ENCODE measurements at regions not wholly inside any gene's neighbourhood (a gene's known extent, or its start where the extent isn't known, plus 50 kb on each side); places are given as distances from the start of the nearest gene placed in this dataset.

- in situ Hi-C loops (cut with MboI; ENCODE audit: low pct_unique_long_range_greater_than_20kb, low sequenced_read_pairs, unreplicated experiment) = no loop called here
- TF ChIP-seq CTCF (IDR thresholded peaks at IDR 0.05; ENCODE audit: extremely low read depth, insufficient read depth, missing control alignments) = no peak
- DNase-seq (ENCODE audit: low spot score) = no peak
These were observed 255.8 kb downstream of the GLRX3 start for GRCh38 chr10:130392031-130392430.

- no peak for DNase-seq (ENCODE audit: low spot score)
- no peak for TF ChIP-seq CTCF (IDR thresholded peaks at IDR 0.05; ENCODE audit: extremely low read depth, insufficient read depth, missing control alignments)
- in situ Hi-C loops (cut with MboI; ENCODE audit: low pct_unique_long_range_greater_than_20kb, low sequenced_read_pairs, unreplicated experiment) = no loop called here
These were observed 257.2 kb downstream of the GLRX3 start for GRCh38 chr10:130393342-130393741.

GRCh38 chr10:130394832-130395231 lies 258.6 kb downstream of the GLRX3 start:
- in situ Hi-C loops (cut with MboI; ENCODE audit: low pct_unique_long_range_greater_than_20kb, low sequenced_read_pairs, unreplicated experiment) = no loop called here
- no peak for TF ChIP-seq CTCF (IDR thresholded peaks at IDR 0.05; ENCODE audit: extremely low read depth, insufficient read depth, missing control alignments)
- no peak for DNase-seq (ENCODE audit: low spot score)

GRCh38 chr10:130395248-130395936 lies 259.2 kb downstream of the GLRX3 start:
- no peak for TF ChIP-seq CTCF (IDR thresholded peaks at IDR 0.05; ENCODE audit: extremely low read depth, insufficient read depth, missing control alignments)
- DNase-seq (ENCODE audit: low spot score) = no peak
- in situ Hi-C loops (cut with MboI; ENCODE audit: low pct_unique_long_range_greater_than_20kb, low sequenced_read_pairs, unreplicated experiment) = no loop called here

GRCh38 chr10:130396044-130396443 lies 259.9 kb downstream of the GLRX3 start:
- no peak for TF ChIP-seq CTCF (IDR thresholded peaks at IDR 0.05; ENCODE audit: extremely low read depth, insufficient read depth, missing control alignments)
- in situ Hi-C loops (cut with MboI; ENCODE audit: low pct_unique_long_range_greater_than_20kb, low sequenced_read_pairs, unreplicated experiment) = no loop called here
- DNase-seq (ENCODE audit: low spot score) = no peak

GRCh38 chr10:130398090-130398994 lies 262.2 kb downstream of the GLRX3 start:
- no peak for DNase-seq (ENCODE audit: low spot score)
- no peak for TF ChIP-seq CTCF (IDR thresholded peaks at IDR 0.05; ENCODE audit: extremely low read depth, insufficient read depth, missing control alignments)
- in situ Hi-C loops (cut with MboI; ENCODE audit: low pct_unique_long_range_greater_than_20kb, low sequenced_read_pairs, unreplicated experiment) = no loop called here
